GM19455 (cell line): ENCODE measurements at regions not wholly inside any gene's neighbourhood (a gene's known extent, or its start where the extent isn't known, plus 50 kb on each side); places are given as distances from the start of the nearest gene placed in this dataset.
"Not testable (repeated sequence)": the region's sequence is repeated elsewhere in the genome, so short reads cannot be mapped to it uniquely, and the experiment has no call there.

Source experiments
- ATAC-seq: cut with Tn5 transposase; IDR thresholded peaks from one replicate; pipeline ENCODE4 v1.9.1; 2021; ENCODE audit not compliant: unreplicated experiment

- ATAC-seq: no peak
Observed at GRCh38 chr2:36168115-36168514, 187.5 kb upstream of the CRIM1 start.

- no peak for ATAC-seq
Observed at GRCh38 chr2:36165132-36165531, 190.4 kb upstream of the CRIM1 start.

DNA sequence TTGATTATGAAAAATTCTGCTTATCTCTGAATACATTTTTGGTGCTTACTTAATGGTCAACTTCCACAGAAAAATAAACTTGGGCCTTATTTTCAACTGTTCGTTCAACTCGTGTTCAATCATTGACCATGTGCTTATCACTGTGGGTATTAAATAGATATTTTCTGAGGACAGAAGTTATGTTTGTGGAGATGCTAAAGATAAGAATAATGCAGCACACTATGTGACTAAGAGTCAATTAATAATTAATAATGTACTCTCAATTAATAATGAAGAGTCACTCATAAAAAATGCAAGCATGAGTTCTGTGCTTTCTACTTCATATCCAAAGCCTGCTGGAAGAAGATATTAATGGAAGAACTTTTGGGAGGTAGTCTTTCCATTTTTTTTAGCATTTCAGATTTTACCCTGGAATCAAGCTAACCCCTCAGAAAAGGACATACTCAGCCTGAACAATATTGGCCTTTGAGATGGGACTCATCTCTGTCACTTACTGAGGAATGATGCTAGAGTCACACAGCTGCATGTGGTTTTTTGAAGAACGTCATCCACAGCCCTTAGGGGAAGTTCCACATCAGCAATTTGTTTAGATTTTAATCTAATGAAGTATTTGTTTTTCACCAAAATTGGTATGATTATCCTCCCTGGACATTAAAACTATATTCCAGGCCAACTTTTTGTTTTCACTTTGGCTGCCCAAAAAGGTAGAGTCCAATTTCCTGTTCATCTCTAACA lies 191.9 kb upstream of the CRIM1 start:
- no peak for ATAC-seq

DNA sequence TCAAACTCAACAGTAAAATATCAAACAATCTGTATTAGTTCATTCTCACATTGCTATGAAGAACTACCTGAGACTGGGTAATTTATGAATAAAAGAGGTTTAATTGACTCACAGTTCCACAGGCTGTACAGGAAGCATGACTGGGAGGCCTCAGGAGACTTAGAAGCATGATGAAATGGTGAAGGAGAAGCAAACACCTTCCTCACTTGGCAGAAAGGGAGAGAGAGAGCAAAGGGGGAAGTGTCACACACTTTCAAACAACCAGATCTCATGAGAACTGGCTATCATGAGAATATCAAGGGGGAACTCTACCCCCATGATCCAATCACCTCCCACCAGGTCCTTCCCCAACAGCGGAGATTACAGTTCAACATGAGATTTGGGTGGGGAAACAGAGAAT lies 198.5 kb upstream of the CRIM1 start:
- ATAC-seq: not testable (repeated sequence)

- ATAC-seq: peak; percentile 93
Observed at GRCh38 chr2:36147670-36148390, 207.7 kb upstream of the CRIM1 start.

DNA sequence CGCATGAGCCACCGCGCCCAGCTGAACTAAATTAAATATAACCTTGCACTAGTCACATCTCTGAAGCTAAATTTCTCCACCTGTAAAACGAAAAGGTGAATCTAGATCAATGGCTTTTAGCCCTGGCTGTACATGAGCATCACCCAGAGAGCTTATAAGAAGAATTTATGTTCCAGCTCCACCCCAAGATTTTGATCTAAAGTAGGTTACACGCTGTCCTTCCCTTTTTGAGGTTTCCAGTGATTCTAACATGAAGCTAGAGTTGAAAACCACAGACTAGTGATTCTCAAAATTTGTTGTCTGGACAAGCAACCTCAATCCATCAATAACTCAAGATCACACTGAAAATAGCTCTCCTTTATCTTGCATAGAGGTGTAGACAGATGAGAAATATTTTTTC lies 208.8 kb upstream of the CRIM1 start:
- ATAC-seq: no peak

DNA sequence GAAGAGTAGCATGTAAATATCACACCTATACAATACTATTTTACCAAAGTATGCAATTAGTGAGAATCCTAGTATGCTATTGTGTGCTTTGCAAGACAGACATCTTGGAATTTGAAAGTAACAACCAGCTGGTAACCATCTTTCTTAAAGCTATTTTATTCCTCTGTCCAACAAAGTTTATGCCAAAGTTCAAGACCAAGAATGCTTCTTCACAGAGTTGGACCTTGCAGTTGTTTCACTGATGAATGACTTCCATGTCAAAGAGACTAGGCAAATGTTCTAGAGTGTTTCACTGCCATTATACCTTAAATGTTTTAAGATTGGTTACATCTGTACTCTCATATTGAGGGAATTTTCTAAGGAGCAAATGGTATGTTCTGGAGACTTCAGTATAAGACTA lies 215.2 kb upstream of the CRIM1 start:
- no peak for ATAC-seq

DNA sequence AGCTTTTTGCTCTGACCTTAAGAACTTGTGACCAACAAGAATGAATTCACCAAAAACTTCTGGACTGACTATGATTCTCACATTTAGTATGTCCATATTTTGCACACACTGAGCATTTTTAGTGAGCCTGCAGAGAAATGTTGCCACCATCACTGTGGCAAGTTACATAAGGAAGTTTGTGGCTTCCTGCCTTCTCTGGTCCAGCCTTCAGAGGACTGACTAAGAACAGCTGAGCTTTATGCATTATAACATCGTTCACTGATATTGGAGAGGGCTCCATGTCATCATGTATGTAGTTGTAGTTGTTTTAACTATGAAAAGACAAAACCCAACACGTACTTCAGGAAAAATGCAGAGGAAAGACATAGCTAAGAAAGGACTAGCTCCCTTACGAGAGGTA lies 218.0 kb upstream of the CRIM1 start:
- no peak for ATAC-seq

DNA sequence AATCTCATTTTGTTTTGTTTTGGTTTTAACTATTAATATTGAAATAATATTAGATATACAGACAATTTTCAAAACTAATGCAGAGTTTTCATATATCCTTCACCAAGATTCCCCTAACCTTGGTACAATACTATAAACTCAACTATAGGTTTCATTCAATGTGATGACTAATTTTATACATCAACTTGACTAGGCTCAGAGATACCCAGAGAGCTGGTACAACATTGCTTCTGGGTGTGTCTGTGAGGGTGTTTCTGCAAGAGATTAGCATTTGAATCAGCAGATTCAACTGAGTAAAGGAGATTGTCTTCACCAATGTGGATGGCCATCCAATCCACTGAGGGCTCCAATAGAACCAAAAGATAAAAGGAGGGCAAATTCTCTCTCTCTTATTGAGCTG lies 221.3 kb upstream of the CRIM1 start:
- no peak for ATAC-seq

DNA sequence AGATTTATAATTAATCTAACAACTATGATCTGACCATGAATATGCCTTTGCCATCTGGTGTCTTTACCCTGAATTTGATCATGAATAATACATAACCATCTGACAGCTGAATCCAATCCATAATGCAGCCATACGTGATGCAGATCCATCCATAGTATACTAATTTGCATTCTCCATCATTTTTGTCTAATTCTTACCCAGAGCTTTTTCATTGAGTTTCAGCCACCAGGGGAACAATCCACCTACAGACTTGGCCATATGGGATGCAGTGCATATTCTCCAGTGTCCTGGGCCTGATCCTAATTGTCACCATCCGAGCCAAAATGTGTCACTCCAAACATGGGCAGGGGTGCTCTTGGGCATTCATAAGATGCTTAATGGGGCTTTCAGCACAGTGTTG lies 227.2 kb upstream of the CRIM1 start:
- no peak for ATAC-seq

DNA sequence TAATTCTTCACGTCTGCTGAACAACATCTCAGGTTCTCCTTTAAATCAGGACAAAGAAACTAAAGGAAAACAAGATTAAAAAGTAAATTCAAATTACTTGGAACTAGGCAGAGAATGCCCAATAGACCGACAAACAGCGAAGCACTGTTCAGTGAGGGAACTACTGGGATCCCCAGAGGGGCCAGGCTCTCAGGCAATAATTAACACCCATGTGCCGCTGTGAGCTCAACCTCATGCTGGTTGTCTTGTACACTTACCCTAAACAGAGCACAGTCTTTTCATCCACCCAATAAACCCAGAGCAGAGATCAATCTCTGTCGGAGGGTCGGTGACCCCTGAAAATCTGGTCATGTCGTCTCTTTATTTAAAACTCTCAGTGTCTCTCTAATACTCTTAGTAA lies 229.9 kb upstream of the CRIM1 start:
- ATAC-seq: no peak

- ATAC-seq: no peak
Observed at GRCh38 chr2:36123995-36124394, 231.6 kb upstream of the CRIM1 start.

DNA sequence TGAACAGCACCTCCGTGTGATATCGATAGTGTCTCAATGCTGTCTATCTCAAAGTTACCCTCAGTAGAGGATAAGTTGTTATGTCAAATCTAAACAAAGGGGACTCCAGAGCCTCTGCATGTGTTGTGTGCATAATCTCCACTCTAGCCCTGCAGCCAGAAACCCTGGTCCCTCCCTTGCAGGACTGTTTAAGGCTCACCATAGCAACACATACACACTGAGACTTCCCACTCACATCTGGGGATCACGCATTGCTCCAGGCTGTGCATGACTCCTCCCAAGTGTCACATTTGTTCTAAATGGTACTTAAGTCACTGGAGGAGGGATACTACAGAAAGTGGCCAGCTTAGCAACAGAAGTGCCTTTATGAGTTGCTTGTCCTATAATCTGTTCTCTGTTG lies 258.6 kb upstream of the CRIM1 start:
- no peak for ATAC-seq

GRCh38 chr2:36091844-36092741 lies 263.5 kb upstream of the CRIM1 start:
- not testable (repeated sequence) for ATAC-seq

GRCh38 chr2:36088716-36089328 lies 266.8 kb upstream of the CRIM1 start:
- ATAC-seq: no peak

DNA sequence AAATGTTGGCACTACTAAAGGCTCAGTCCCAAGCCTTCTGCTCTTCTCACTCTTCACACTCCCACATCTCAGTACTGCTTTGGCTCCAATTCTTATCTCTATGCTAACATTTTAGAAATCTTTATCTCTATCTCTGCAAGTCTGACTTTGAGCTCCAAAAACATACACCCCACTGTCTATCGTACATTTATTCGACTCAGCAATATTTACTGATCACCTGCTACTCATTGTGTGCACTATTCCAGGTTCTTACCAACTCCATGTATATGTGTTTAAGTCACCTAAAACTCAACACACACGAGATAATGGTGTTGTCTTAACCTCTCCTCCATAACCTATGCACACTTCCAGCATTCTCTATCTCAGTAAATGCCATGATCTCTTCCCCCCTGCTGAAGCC lies 268.2 kb upstream of the CRIM1 start:
- ATAC-seq: no peak

- no peak for ATAC-seq
Observed at GRCh38 chr2:36079793-36080192, 275.8 kb upstream of the CRIM1 start.

- no peak for ATAC-seq
Observed at GRCh38 chr2:36074008-36074407, 281.6 kb upstream of the CRIM1 start.

GRCh38 chr2:36071698-36072097 lies 283.9 kb upstream of the CRIM1 start:
- no peak for ATAC-seq

- no peak for ATAC-seq
Observed at GRCh38 chr2:36069074-36069473, 286.5 kb upstream of the CRIM1 start.

DNA sequence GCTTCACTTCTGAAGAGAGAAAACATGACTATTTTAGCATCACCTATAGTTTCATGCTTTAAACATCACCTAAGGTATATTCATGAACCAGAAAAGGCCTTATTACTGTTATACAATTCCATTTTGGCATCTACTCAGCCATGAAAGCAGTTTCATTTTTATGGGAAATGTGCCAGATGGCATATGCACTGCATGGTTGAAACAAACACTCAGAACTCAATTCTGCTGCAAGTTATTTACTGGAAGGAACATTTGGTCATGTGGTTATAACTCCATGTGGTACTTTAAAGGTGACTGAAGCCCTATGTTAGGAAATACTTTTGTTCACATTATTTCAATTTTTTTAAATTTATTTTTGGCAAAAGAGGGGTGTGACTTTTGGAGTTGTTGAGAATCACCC lies 287.5 kb upstream of the CRIM1 start:
- ATAC-seq: no peak
